Loucy (cell line): ENCODE measurements at regions not wholly inside any gene's neighbourhood (a gene's known extent, or its start where the extent isn't known, plus 50 kb on each side); places are given as distances from the start of the nearest gene placed in this dataset.

Experiments used
- CTCF ChIP-seq: fragments of 200-600 bp; sonication (generic); conservative IDR thresholded peaks from 2 replicates; pipeline ENCODE4 v1.5.1; 2014; ENCODE audit warnings: mild to moderate bottlenecking, antibody characterized with exemption, low read length
- EZH2phosphoT487 ChIP-seq: fragments of 200-600 bp; IDR thresholded peaks from 2 replicates; pipeline ENCODE4 v1.6.1; 2018; ENCODE audit warnings: antibody characterized with exemption, mild to moderate bottlenecking, moderate library complexity, borderline replicate concordance

- TF ChIP-seq CTCF (no peak), EZH2phosphoT487 (no peak)
Observed at GRCh38 chr11:17150521-17150920, 57.3 kb downstream of the PIK3C2A start.
